PC-9 (cell line): ENCODE measurements at regions not wholly inside any gene's neighbourhood (a gene's known extent, or its start where the extent isn't known, plus 50 kb on each side); places are given as distances from the start of the nearest gene placed in this dataset.
"Not testable (repeated sequence)": the region's sequence is repeated elsewhere in the genome, so short reads cannot be mapped to it uniquely, and the experiment has no call there.

Source experiments
- BruUV-seq: library from RNA; stranded (reverse); fragments of 400-500 nt; replicated peaks from 2 replicates; lab custom pipeline; 2021; lab: Mats Ljungman, UMichigan
- CTCF ChIA-PET: fragments of 300-600 bp; sonication (Branson Sonifier 250); formaldehyde crosslinking; loops from one replicate; lab custom pipeline; 2022; ENCODE audit warnings: antibody characterized with exemption; lab: Charles Lee
- POLR2A ChIA-PET: fragments of 300-600 bp; sonication (Branson Sonifier 250); formaldehyde crosslinking; loops from one replicate; lab custom pipeline; 2022; ENCODE audit warnings: antibody characterized with exemption; ENCODE audit not compliant: unreplicated experiment; lab: Charles Lee
- DNase-seq, 2 experiments: peaks; one replicate each; pipeline versions ENCODE4 v3.0.0 to v3.0.0-alpha.2; 2015 to 2022; ENCODE audit warnings: mixed read lengths in 1 of 2
- H2AFZ ChIP-seq: fragments of 200-600 bp; sonication (generic); 2 replicates; pipeline ENCODE4 v1.8.1; 2017; ENCODE audit warnings: antibody characterized with exemption
- H3F3A ChIP-seq: fragments of 200-600 bp; sonication (generic); 2 replicates; pipeline ENCODE4 v1.8.1; 2017; ENCODE audit warnings: antibody characterized with exemption, mild to moderate bottlenecking, low read depth; ENCODE audit not compliant: insufficient read depth
- H3K27ac ChIP-seq: fragments of 200-600 bp; sonication (generic); 2 replicates; pipeline ENCODE4 v1.6.1; 2016; ENCODE audit warnings: mixed run types
- H3K27me3 ChIP-seq: fragments of 200-600 bp; sonication (generic); 2 replicates; pipeline ENCODE4 v1.6.1; 2016; ENCODE audit warnings: low read depth, mixed run types; ENCODE audit not compliant: insufficient read depth
- H3K36me3 ChIP-seq: fragments of 200-600 bp; sonication (generic); 2 replicates; pipeline ENCODE4 v1.6.1; 2016; ENCODE audit warnings: low read depth, mixed run types
- H3K4me1 ChIP-seq: fragments of 200-600 bp; sonication (generic); replicated peaks from 2 replicates; pipeline ENCODE4 v1.6.1; 2016; ENCODE audit warnings: mixed run types; ENCODE audit not compliant: insufficient read depth
- H3K4me2 ChIP-seq: fragments of 200-600 bp; sonication (generic); 2 replicates; pipeline ENCODE4 v1.6.1; 2017; ENCODE audit warnings: mixed run types
- H3K4me3 ChIP-seq: fragments of 200-600 bp; sonication (generic); 2 replicates; pipeline ENCODE4 v1.6.1; 2016; ENCODE audit warnings: mixed run types
- H3K79me2 ChIP-seq: fragments of 200-600 bp; sonication (generic); 2 replicates; pipeline ENCODE4 v1.6.1; 2017; ENCODE audit warnings: low read depth, mixed run types
- H3K9me2 ChIP-seq: fragments of 200-600 bp; sonication (generic); 2 replicates; pipeline ENCODE4 v1.8.1; 2017; ENCODE audit warnings: mild to moderate bottlenecking; ENCODE audit not compliant: insufficient read depth
- H3K9me3 ChIP-seq: fragments of 200-600 bp; sonication (generic); 2 replicates; pipeline ENCODE4 v1.8.1; 2016; ENCODE audit warnings: low read depth; ENCODE audit not compliant: insufficient read depth
- H4K20me1 ChIP-seq: fragments of 200-600 bp; sonication (generic); 2 replicates; pipeline ENCODE4 v1.8.1; 2017; ENCODE audit not compliant: insufficient read depth
- EZH2 ChIP-seq: fragments of 200-600 bp; sonication (generic); IDR thresholded peaks from 2 replicates; pipeline ENCODE4 v1.8.0; 2017; ENCODE audit warnings: antibody characterized with exemption, low read depth
- intact Hi-C: fragments of 100-400 bp; cut with micrococcal nuclease; formaldehyde crosslinking; loops from one replicate; pipeline ENCODE4 v1.10.0; 2022; ENCODE audit not compliant: unreplicated experiment
- TF ChIP-seq, protein P1 (sequence below): fragments of 200-600 bp; sonication (generic); conservative IDR thresholded peaks from 2 replicates; pipeline ENCODE4 v1.6.1; 2017; ENCODE audit warnings: mixed run types, antibody characterized with exemption, mild to moderate bottlenecking, moderate library complexity

DNA sequence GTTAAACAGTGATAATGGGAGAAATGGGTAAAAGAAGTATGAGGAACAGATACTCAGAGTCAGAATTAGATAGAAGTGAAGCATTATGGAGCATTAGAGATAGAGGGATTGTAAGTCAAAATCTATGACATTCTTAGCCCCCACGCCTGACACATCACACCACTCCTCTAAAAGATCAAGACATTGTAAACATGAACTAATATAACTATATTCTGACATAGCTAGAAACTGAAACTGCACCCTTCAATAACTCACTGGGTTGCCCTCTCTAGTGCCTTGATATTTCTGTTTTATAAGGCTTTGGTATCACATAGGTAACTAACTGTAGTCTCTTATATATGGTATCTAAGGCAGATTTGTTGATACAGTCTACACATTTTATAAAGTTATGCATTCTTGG is 684.3 kb upstream of the DPPA4 start:
- Histone ChIP-seq H3K9me3 (no peaks in the 10 kb centered on the region), H2AFZ (no peak overlapping the region), H3K4me1 (no peaks in the 10 kb centered on the region), H3K27ac (no peak overlapping the region), H3F3A (no peaks in the 10 kb centered on the region), H3K4me3 (no peak overlapping the region), H3K36me3 (no peaks in the 10 kb centered on the region), H3K79me2 (no peaks in the 10 kb centered on the region), H3K4me2 (no peak overlapping the region), H3K27me3 (no peaks in the 10 kb centered on the region), H3K9me2 (no peaks in the 10 kb centered on the region), H4K20me1 (no peaks in the 10 kb centered on the region)
- POLR2A ChIA-PET = no interaction called here
- intact Hi-C loops = no loop called here
- DNase-seq = no peak
- no TSS peak for BruUV-seq
- CTCF ChIA-PET = no interaction called here
- TF ChIP-seq, protein P1, sequence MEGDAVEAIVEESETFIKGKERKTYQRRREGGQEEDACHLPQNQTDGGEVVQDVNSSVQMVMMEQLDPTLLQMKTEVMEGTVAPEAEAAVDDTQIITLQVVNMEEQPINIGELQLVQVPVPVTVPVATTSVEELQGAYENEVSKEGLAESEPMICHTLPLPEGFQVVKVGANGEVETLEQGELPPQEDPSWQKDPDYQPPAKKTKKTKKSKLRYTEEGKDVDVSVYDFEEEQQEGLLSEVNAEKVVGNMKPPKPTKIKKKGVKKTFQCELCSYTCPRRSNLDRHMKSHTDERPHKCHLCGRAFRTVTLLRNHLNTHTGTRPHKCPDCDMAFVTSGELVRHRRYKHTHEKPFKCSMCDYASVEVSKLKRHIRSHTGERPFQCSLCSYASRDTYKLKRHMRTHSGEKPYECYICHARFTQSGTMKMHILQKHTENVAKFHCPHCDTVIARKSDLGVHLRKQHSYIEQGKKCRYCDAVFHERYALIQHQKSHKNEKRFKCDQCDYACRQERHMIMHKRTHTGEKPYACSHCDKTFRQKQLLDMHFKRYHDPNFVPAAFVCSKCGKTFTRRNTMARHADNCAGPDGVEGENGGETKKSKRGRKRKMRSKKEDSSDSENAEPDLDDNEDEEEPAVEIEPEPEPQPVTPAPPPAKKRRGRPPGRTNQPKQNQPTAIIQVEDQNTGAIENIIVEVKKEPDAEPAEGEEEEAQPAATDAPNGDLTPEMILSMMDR = no peak
- TF ChIP-seq EZH2 = no peak

DNA sequence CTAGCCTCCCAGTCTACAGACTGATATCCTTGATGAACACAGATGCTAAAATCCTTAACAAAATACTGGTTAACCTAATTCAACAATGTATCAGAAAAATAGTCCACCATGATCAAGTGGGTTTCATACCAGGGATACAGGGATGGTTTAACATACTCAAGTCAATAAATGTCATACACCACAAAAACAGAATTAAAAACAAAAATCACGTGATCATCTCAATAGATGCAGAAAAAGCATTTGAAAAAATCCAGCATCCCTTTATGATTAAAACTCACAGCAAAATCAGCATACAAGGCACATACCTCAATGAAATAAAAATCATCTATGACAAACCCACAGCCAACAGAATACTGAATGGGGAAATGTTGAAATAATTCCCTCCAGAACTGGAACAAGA is 685.7 kb upstream of the DPPA4 start:
- H3K27me3 ChIP-seq, H3F3A ChIP-seq, BruUV-seq, H3K4me1 ChIP-seq, H4K20me1 ChIP-seq, H3K4me3 ChIP-seq, H3K36me3 ChIP-seq, intact Hi-C loops, CTCF ChIA-PET, H2AFZ ChIP-seq, H3K9me2 ChIP-seq, H3K27ac ChIP-seq, H3K9me3 ChIP-seq, H3K4me2 ChIP-seq, POLR2A ChIA-PET, DNase-seq, H3K79me2 ChIP-seq: not testable (repeated sequence)

DNA sequence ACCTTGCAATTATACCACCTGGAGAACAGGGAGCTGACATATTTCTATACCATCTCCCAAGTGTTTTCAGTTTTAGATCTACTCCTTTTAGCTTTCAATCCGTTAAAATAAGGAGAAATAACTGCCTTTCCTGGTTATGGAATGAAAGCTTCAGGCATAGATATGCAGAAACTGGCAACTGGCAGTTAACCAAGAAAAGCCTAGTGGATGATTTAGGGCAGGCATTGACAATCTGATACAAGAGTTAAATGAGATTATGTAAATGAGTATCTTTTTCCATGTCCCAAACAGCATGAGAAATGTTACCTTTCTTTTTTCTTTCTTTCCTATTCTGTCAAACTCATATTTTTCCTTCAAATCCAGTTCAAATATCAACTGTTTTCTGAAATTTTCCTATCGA is 689.1 kb upstream of the DPPA4 start:
- no peak overlapping the region for H3K27ac ChIP-seq
- H3K4me3 ChIP-seq = no peak overlapping the region
- H3F3A ChIP-seq = no peaks in the 10 kb centered on the region
- intact Hi-C loops = no loop called here
- H2AFZ ChIP-seq = no peak overlapping the region
- ChIA-PET CTCF (no interaction called here), POLR2A (interaction anchor here (0.6 kb wide), 1 partner anchor 59 kb away, joined by 8 read pairs; no protein-coding TSS in a partner anchor)
- H3K4me1 ChIP-seq = no peaks in the 10 kb centered on the region
- DNase-seq = no peak
- H3K36me3 ChIP-seq = no peaks in the 10 kb centered on the region
- no TSS peak for BruUV-seq
- H3K79me2 ChIP-seq = no peaks in the 10 kb centered on the region
- H3K9me2 ChIP-seq = no peaks in the 10 kb centered on the region
- no peaks in the 10 kb centered on the region for H4K20me1 ChIP-seq
- H3K27me3 ChIP-seq = no peaks in the 10 kb centered on the region
- TF ChIP-seq EZH2 = no peak
- TF ChIP-seq, protein P1 = no peak
- no peaks in the 10 kb centered on the region for H3K9me3 ChIP-seq
- H3K4me2 ChIP-seq = no peak overlapping the region

DNA sequence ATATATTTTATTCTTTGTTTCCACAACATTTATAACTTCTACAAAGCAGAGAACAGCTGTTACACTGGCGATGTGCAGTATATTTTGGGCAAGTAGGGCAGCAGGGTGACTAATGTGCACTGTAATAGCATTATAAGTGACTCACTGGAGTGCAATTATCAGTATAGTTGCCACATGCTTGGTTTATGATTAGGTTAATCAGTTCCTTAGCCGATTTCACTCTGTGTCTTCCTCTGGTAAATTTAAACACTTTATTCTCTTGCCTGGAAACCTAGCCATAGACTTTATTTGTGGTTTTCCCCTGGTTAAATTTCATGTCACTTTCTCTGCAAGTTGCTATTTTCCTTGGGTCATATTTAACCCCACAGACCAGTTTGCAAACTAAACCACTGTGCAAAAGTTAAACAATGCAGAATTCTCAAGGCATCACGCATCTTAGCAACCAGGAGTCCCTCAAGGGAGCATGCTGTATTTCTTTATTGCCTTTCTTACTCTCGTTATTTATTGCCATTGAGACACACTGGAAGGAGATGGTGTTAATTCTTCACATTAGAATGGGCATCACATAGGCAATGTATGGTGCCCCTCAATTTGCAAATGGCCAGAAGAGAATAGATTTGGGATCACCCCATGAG is 690.2 kb upstream of the DPPA4 start:
- H3K9me3 ChIP-seq = no peaks in the 10 kb centered on the region
- no peaks in the 10 kb centered on the region for H3F3A ChIP-seq
- no peaks in the 10 kb centered on the region for H3K4me1 ChIP-seq
- POLR2A ChIA-PET = no interaction called here
- H3K4me2 ChIP-seq = no peak overlapping the region
- TF ChIP-seq, protein P1 = no peak
- no peak for TF ChIP-seq EZH2
- CTCF ChIA-PET = no interaction called here
- no peaks in the 10 kb centered on the region for H4K20me1 ChIP-seq
- intact Hi-C loops = no loop called here
- no peak overlapping the region for H2AFZ ChIP-seq
- peak in 1 of 2 experiments; percentile 46 for DNase-seq
- H3K27ac ChIP-seq = no peak overlapping the region
- H3K27me3 ChIP-seq = no peaks in the 10 kb centered on the region
- BruUV-seq = no TSS peak
- no peaks in the 10 kb centered on the region for H3K36me3 ChIP-seq
- H3K9me2 ChIP-seq = no peaks in the 10 kb centered on the region
- H3K4me3 ChIP-seq = no peak overlapping the region
- H3K79me2 ChIP-seq = no peaks in the 10 kb centered on the region
